HEK293 (cell line): ENCODE measurements at regions not wholly inside any gene's neighbourhood (a gene's known extent, or its start where the extent isn't known, plus 50 kb on each side); places are given as distances from the start of the nearest gene placed in this dataset.

ENCODE experiments used
- EGR2 ChIP-seq: fragments of 450-650 bp; formaldehyde crosslinking; IDR thresholded peaks from 2 replicates; pipeline ENCODE4 v1.5.1; 2016; ENCODE audit warnings: low read depth, missing biosample characterization, missing genetic modification characterization
- HOXC10 ChIP-seq: sonication (generic); formaldehyde crosslinking; IDR thresholded peaks from 2 replicates; pipeline ENCODE4 v1.8.1; 2023; ENCODE audit warnings: mild to moderate bottlenecking, missing genetic modification reagents
- MYNN ChIP-seq: fragments of 450-650 bp; formaldehyde crosslinking; IDR thresholded peaks from 2 replicates; pipeline ENCODE4 v1.5.1; 2016; ENCODE audit warnings: missing biosample characterization, missing genetic modification characterization, borderline replicate concordance
- TCF7L2 ChIP-seq: IDR thresholded peaks from 2 replicates; pipeline ENCODE4 v1.6.1; 2011; ENCODE audit warnings: low read depth, mild to moderate bottlenecking, inconsistent platforms, low read length, moderate library complexity, borderline replicate concordance
- ZBTB20 ChIP-seq: fragments of 450-650 bp; formaldehyde crosslinking; IDR thresholded peaks from 2 replicates; pipeline ENCODE4 v1.5.1; 2016; ENCODE audit warnings: missing biosample characterization, missing genetic modification characterization
- ZNF146 ChIP-seq: fragments of 450-650 bp; formaldehyde crosslinking; IDR thresholded peaks from 2 replicates; pipeline ENCODE4 v1.5.1; 2016; ENCODE audit warnings: missing biosample characterization, missing genetic modification characterization
- ZNF302 ChIP-seq: fragments of 450-650 bp; formaldehyde crosslinking; IDR thresholded peaks from 2 replicates; pipeline ENCODE4 v1.5.1; 2016; ENCODE audit warnings: missing biosample characterization, missing genetic modification characterization, low read depth
- ZNF660 ChIP-seq: fragments of 450-650 bp; IDR thresholded peaks from 2 replicates; pipeline ENCODE4 v1.5.1; 2018; ENCODE audit warnings: missing biosample characterization, mild to moderate bottlenecking, missing genetic modification characterization
- ZNF785 ChIP-seq: fragments of 450-650 bp; formaldehyde crosslinking; IDR thresholded peaks from 2 replicates; pipeline ENCODE4 v1.5.1; 2016; ENCODE audit warnings: missing biosample characterization, missing genetic modification characterization
- TF ChIP-seq, protein P1 (sequence below): fragments of 450-650 bp; formaldehyde crosslinking; IDR thresholded peaks from 2 replicates; pipeline ENCODE4 v1.5.1; 2016; ENCODE audit warnings: missing biosample characterization, missing genetic modification characterization
- TF ChIP-seq, protein P2 (sequence below): fragments of 450-650 bp; formaldehyde crosslinking; IDR thresholded peaks from 2 replicates; pipeline ENCODE4 v1.5.0; 2017; ENCODE audit warnings: missing biosample characterization, missing genetic modification characterization, borderline replicate concordance
- TF ChIP-seq, protein P3 (sequence below): fragments of 450-650 bp; formaldehyde crosslinking; IDR thresholded peaks from 2 replicates; pipeline ENCODE4 v1.5.1; 2016; ENCODE audit warnings: missing biosample characterization, missing genetic modification characterization, borderline replicate concordance

DNA sequence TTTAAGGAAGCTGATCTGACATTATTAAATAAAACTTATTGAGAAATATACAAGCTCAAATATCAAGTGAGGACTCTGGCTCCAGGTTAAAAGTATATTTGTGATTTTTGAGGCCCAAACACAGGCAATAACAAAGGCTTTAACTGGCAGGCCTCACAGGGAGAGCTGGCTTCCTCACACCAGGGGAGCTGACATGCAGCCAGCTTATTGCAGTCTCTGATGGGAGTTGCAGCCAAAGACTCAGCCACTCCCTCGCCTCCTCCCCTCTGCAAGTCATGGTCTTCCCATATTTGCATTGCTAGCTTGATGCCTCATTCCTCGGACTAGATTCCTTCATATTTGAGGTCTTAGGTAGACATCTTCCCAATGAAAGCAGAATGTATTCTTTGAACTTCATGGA, 647.1 kb upstream of the SLITRK6 start:
- TF ChIP-seq EGR2 (no peak), ZNF302 (tag by site-specific recombination) (no peak), MYNN (tag by site-specific recombination) (no peak), ZNF785 (tag by site-specific recombination) (no peak), ZBTB20 (no peak), ZNF660 (tag by site-specific recombination) (no peak), TCF7L2 (no peak), ZNF146 (tag by site-specific recombination) (no peak), HOXC10 (no peak)
- TF ChIP-seq, protein P1, sequence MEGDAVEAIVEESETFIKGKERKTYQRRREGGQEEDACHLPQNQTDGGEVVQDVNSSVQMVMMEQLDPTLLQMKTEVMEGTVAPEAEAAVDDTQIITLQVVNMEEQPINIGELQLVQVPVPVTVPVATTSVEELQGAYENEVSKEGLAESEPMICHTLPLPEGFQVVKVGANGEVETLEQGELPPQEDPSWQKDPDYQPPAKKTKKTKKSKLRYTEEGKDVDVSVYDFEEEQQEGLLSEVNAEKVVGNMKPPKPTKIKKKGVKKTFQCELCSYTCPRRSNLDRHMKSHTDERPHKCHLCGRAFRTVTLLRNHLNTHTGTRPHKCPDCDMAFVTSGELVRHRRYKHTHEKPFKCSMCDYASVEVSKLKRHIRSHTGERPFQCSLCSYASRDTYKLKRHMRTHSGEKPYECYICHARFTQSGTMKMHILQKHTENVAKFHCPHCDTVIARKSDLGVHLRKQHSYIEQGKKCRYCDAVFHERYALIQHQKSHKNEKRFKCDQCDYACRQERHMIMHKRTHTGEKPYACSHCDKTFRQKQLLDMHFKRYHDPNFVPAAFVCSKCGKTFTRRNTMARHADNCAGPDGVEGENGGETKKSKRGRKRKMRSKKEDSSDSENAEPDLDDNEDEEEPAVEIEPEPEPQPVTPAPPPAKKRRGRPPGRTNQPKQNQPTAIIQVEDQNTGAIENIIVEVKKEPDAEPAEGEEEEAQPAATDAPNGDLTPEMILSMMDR = no peak
- TF ChIP-seq, protein P2, sequence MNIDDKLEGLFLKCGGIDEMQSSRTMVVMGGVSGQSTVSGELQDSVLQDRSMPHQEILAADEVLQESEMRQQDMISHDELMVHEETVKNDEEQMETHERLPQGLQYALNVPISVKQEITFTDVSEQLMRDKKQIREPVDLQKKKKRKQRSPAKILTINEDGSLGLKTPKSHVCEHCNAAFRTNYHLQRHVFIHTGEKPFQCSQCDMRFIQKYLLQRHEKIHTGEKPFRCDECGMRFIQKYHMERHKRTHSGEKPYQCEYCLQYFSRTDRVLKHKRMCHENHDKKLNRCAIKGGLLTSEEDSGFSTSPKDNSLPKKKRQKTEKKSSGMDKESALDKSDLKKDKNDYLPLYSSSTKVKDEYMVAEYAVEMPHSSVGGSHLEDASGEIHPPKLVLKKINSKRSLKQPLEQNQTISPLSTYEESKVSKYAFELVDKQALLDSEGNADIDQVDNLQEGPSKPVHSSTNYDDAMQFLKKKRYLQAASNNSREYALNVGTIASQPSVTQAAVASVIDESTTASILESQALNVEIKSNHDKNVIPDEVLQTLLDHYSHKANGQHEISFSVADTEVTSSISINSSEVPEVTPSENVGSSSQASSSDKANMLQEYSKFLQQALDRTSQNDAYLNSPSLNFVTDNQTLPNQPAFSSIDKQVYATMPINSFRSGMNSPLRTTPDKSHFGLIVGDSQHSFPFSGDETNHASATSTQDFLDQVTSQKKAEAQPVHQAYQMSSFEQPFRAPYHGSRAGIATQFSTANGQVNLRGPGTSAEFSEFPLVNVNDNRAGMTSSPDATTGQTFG = no peak
- TF ChIP-seq, protein P3, sequence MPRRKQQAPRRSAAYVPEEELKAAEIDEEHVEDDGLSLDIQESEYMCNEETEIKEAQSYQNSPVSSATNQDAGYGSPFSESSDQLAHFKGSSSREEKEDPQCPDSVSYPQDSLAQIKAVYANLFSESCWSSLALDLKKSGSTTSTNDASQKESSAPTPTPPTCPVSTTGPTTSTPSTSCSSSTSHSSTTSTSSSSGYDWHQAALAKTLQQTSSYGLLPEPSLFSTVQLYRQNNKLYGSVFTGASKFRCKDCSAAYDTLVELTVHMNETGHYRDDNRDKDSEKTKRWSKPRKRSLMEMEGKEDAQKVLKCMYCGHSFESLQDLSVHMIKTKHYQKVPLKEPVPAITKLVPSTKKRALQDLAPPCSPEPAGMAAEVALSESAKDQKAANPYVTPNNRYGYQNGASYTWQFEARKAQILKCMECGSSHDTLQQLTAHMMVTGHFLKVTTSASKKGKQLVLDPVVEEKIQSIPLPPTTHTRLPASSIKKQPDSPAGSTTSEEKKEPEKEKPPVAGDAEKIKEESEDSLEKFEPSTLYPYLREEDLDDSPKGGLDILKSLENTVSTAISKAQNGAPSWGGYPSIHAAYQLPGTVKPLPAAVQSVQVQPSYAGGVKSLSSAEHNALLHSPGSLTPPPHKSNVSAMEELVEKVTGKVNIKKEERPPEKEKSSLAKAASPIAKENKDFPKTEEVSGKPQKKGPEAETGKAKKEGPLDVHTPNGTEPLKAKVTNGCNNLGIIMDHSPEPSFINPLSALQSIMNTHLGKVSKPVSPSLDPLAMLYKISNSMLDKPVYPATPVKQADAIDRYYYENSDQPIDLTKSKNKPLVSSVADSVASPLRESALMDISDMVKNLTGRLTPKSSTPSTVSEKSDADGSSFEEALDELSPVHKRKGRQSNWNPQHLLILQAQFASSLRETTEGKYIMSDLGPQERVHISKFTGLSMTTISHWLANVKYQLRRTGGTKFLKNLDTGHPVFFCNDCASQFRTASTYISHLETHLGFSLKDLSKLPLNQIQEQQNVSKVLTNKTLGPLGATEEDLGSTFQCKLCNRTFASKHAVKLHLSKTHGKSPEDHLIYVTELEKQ (tag by site-specific recombination) = no peak
